GM23338 (cell line): ENCODE measurements at regions not wholly inside any gene's neighbourhood (a gene's known extent, or its start where the extent isn't known, plus 50 kb on each side); places are given as distances from the start of the nearest gene placed in this dataset.

Experiments
- ATAC-seq: fragments of 200-7000 bp; cut with Tn5 transposase; 3 replicates; pipeline ENCODE4 v1.9.1; 2020
- DNase-seq: peaks from one replicate; pipeline ENCODE4 v3.0.0-alpha.2; 2015; ENCODE audit warnings: low spot score
- H2AFZ ChIP-seq: fragments of 200-600 bp; sonication (generic); 2 replicates; pipeline ENCODE4 v1.8.0; 2016; ENCODE audit warnings: antibody characterized with exemption, mild to moderate bottlenecking, moderate library complexity
- H3F3A ChIP-seq: fragments of 200-600 bp; sonication (generic); replicated peaks from 2 replicates; pipeline ENCODE4 v1.8.0; 2017; ENCODE audit warnings: antibody characterized with exemption, mixed run types, low read depth
- H3K27ac ChIP-seq: fragments of 200-600 bp; sonication (generic); 2 replicates; pipeline ENCODE4 v1.6.1; 2016; ENCODE audit warnings: low read depth
- H3K27me3 ChIP-seq: fragments of 200-600 bp; sonication (generic); 2 replicates; pipeline ENCODE4 v1.8.0; 2016; ENCODE audit warnings: mild to moderate bottlenecking, mixed run types, moderate library complexity; ENCODE audit not compliant: insufficient read depth
- H3K36me3 ChIP-seq: fragments of 200-600 bp; sonication (generic); 2 replicates; pipeline ENCODE4 v1.8.0; 2016; ENCODE audit warnings: mild to moderate bottlenecking; ENCODE audit not compliant: insufficient read depth
- H3K4me1 ChIP-seq: fragments of 200-600 bp; sonication (generic); 2 replicates; pipeline ENCODE4 v1.8.0; 2016; ENCODE audit warnings: mild to moderate bottlenecking, moderate library complexity; ENCODE audit not compliant: insufficient read depth
- H3K4me2 ChIP-seq: fragments of 200-600 bp; sonication (generic); 2 replicates; pipeline ENCODE4 v1.7.1; 2017; ENCODE audit warnings: mixed run types
- H3K4me3 ChIP-seq: fragments of 200-600 bp; sonication (generic); 2 replicates; pipeline ENCODE4 v1.6.1; 2016; ENCODE audit warnings: mixed run types
- H3K79me2 ChIP-seq: fragments of 200-600 bp; sonication (generic); replicated peaks from 2 replicates; pipeline ENCODE4 v1.8.0; 2017; ENCODE audit warnings: mild to moderate bottlenecking; ENCODE audit not compliant: insufficient read depth
- H3K9me2 ChIP-seq: fragments of 200-600 bp; sonication (generic); 2 replicates; pipeline ENCODE4 v1.8.0; 2017; ENCODE audit not compliant: insufficient read depth
- H4K20me1 ChIP-seq: fragments of 200-600 bp; sonication (generic); replicated peaks from 2 replicates; pipeline ENCODE4 v1.8.0; 2017; ENCODE audit warnings: mild to moderate bottlenecking; ENCODE audit not compliant: insufficient read depth
- H3K27ac Mint-ChIP-seq: 2 replicates; pipeline ENCODE4 v1.8.0; 2020; ENCODE audit warnings: inconsistent platforms, mild to moderate bottlenecking, moderate library complexity, mixed read lengths
- H3K27me3 Mint-ChIP-seq: 3 replicates; pipeline ENCODE4 v1.8.0; 2022; ENCODE audit warnings: low read depth, mild to moderate bottlenecking, moderate library complexity, mixed read lengths, inconsistent platforms; ENCODE audit not compliant: insufficient read depth, poor library complexity
- H3K36me3 Mint-ChIP-seq: 3 replicates; pipeline ENCODE4 v1.8.0; 2021; ENCODE audit warnings: low read depth, mild to moderate bottlenecking, inconsistent platforms, moderate library complexity, mixed read lengths
- H3K4me1 Mint-ChIP-seq: 3 replicates; pipeline ENCODE4 v1.8.0; 2020; ENCODE audit warnings: mild to moderate bottlenecking, inconsistent platforms, mixed read lengths
- H3K4me3 Mint-ChIP-seq: 3 replicates; pipeline ENCODE4 v1.8.0; 2021; ENCODE audit warnings: moderate library complexity, mild to moderate bottlenecking, inconsistent platforms, mixed read lengths
- H3K9me3 Mint-ChIP-seq: 3 replicates; pipeline ENCODE4 v1.8.0; 2020; ENCODE audit warnings: moderate library complexity, mild to moderate bottlenecking, inconsistent platforms, mixed read lengths
- CREB1 ChIP-seq: fragments of 250-450 bp; sonication (Bioruptor Pico); IDR thresholded peaks from 2 replicates; pipeline ENCODE4 v1.5.0; 2020; ENCODE audit warnings: low read depth, mild to moderate bottlenecking, moderate library complexity
- EZH2 ChIP-seq: fragments of 200-600 bp; sonication (generic); IDR thresholded peaks from one replicate; pipeline ENCODE4 v1.8.0; 2017; ENCODE audit warnings: antibody characterized with exemption, mild to moderate bottlenecking, low read depth; ENCODE audit not compliant: unreplicated experiment
- EZH2phosphoT487 ChIP-seq: fragments of 200-600 bp; sonication (generic); IDR thresholded peaks from one replicate; pipeline ENCODE4 v1.8.1; 2018; ENCODE audit warnings: antibody characterized with exemption; ENCODE audit not compliant: unreplicated experiment
- JUNB ChIP-seq: IDR thresholded peaks from one replicate; pipeline ENCODE4 v1.6.1; 2016; ENCODE audit warnings: antibody characterized with exemption; ENCODE audit not compliant: unreplicated experiment
- NANOG ChIP-seq: IDR thresholded peaks from 2 replicates; pipeline ENCODE4 v1.6.1; 2016; ENCODE audit warnings: antibody characterized with exemption, borderline replicate concordance
- POLR2AphosphoS5 ChIP-seq: IDR thresholded peaks from 2 replicates; pipeline ENCODE4 v1.6.1; 2016; ENCODE audit warnings: antibody characterized with exemption, low read depth
- STAT1 ChIP-seq: IDR thresholded peaks from one replicate; pipeline ENCODE4 v1.6.1; 2016; ENCODE audit warnings: antibody characterized with exemption; ENCODE audit not compliant: unreplicated experiment
- ZNF114 ChIP-seq: fragments of 250-450 bp; sonication (Bioruptor Pico); IDR thresholded peaks from 2 replicates; pipeline ENCODE4 v1.5.0; 2020; ENCODE audit warnings: mild to moderate bottlenecking, moderate library complexity
- ZNF331 ChIP-seq: fragments of 250-450 bp; sonication (Bioruptor Pico); IDR thresholded peaks from 2 replicates; pipeline ENCODE4 v1.5.0; 2020; ENCODE audit warnings: low read depth, mild to moderate bottlenecking, moderate library complexity
- TF ChIP-seq, protein P1 (sequence below): IDR thresholded peaks from one replicate; pipeline ENCODE4 v1.6.1; 2018; ENCODE audit warnings: antibody characterized with exemption; ENCODE audit not compliant: unreplicated experiment
- TF ChIP-seq, protein P2 (sequence below): fragments of 250-450 bp; sonication (Bioruptor Pico); IDR thresholded peaks from 2 replicates; pipeline ENCODE4 v1.5.0; 2020; ENCODE audit warnings: mild to moderate bottlenecking, moderate library complexity
- TF ChIP-seq, protein P3 (sequence below), 2 experiments: fragments of 200-600 bp in 1 of 2; sonication (generic) in 1 of 2; conservative IDR thresholded peaks; 2 replicates each; pipeline versions ENCODE4 v1.5.1 to v1.6.1; 2016 to 2017; ENCODE audit warnings: antibody characterized with exemption in 2 of 2, low read depth in 2 of 2, mild to moderate bottlenecking in 2 of 2, moderate library complexity in 1 of 2
- TF ChIP-seq, protein P4 (sequence below): IDR thresholded peaks from 2 replicates; pipeline ENCODE4 v1.6.1; 2016; ENCODE audit warnings: antibody characterized with exemption

DNA sequence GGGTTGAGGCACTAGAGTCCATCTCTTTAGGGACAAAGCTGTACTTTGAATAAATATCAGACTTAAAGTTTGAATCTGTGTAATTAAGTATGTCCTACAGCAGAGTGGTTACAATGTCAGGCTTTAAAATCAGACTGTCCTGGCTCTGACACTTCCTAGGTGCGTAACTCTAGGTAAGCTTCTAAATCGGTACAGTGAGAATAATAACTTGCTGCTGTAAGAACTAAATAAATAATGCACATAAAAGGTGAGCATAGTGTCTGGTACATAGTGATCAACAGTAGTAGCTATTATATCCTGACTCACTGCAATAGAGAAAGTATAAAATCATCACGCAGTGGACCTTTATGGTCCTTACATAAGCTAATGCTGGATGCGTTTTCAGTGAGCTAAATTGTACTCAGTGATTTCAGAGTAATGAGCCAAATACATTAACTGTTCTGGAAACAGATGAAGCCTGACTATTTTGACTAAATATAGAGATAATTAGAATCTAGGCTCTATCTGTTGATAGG is 72.2 kb upstream of the PDK4 start:
- Histone ChIP-seq H3K9me2 (no peaks in the 10 kb centered on the region), H3K27me3 (no peaks in the 10 kb centered on the region), H3K27ac (no peak overlapping the region), H3K4me2 (no peak overlapping the region), H3K36me3 (no peaks in the 10 kb centered on the region), H2AFZ (no peak overlapping the region), H3K79me2 (no peaks in the 10 kb centered on the region), H3K4me3 (no peak overlapping the region), H4K20me1 (no peaks in the 10 kb centered on the region), H3F3A (no peaks in the 10 kb centered on the region), H3K4me1 (no peaks in the 10 kb centered on the region)
- no peaks in the 10 kb centered on the region; the same call in 2 of the 3 replicates for H3K4me1 Mint-ChIP-seq
- no peaks in the 10 kb centered on the region for H3K36me3 Mint-ChIP-seq
- H3K4me3 Mint-ChIP-seq: no peak overlapping the region
- peaks cover 1% of the 10 kb centered on the region for H3K27me3 Mint-ChIP-seq
- DNase-seq (no peak), ATAC-seq (no peak)
- H3K27ac Mint-ChIP-seq: no peak overlapping the region
- peaks cover under 1% of the 10 kb centered on the region; the same call in 1 of the 3 replicates for H3K9me3 Mint-ChIP-seq
- TF ChIP-seq STAT1: no peak
- no peak for TF ChIP-seq JUNB
- TF ChIP-seq, protein P1, sequence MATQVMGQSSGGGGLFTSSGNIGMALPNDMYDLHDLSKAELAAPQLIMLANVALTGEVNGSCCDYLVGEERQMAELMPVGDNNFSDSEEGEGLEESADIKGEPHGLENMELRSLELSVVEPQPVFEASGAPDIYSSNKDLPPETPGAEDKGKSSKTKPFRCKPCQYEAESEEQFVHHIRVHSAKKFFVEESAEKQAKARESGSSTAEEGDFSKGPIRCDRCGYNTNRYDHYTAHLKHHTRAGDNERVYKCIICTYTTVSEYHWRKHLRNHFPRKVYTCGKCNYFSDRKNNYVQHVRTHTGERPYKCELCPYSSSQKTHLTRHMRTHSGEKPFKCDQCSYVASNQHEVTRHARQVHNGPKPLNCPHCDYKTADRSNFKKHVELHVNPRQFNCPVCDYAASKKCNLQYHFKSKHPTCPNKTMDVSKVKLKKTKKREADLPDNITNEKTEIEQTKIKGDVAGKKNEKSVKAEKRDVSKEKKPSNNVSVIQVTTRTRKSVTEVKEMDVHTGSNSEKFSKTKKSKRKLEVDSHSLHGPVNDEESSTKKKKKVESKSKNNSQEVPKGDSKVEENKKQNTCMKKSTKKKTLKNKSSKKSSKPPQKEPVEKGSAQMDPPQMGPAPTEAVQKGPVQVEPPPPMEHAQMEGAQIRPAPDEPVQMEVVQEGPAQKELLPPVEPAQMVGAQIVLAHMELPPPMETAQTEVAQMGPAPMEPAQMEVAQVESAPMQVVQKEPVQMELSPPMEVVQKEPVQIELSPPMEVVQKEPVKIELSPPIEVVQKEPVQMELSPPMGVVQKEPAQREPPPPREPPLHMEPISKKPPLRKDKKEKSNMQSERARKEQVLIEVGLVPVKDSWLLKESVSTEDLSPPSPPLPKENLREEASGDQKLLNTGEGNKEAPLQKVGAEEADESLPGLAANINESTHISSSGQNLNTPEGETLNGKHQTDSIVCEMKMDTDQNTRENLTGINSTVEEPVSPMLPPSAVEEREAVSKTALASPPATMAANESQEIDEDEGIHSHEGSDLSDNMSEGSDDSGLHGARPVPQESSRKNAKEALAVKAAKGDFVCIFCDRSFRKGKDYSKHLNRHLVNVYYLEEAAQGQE: no peak
- no peak for TF ChIP-seq EZH2phosphoT487
- no peak for TF ChIP-seq ZNF114
- TF ChIP-seq, protein P2, sequence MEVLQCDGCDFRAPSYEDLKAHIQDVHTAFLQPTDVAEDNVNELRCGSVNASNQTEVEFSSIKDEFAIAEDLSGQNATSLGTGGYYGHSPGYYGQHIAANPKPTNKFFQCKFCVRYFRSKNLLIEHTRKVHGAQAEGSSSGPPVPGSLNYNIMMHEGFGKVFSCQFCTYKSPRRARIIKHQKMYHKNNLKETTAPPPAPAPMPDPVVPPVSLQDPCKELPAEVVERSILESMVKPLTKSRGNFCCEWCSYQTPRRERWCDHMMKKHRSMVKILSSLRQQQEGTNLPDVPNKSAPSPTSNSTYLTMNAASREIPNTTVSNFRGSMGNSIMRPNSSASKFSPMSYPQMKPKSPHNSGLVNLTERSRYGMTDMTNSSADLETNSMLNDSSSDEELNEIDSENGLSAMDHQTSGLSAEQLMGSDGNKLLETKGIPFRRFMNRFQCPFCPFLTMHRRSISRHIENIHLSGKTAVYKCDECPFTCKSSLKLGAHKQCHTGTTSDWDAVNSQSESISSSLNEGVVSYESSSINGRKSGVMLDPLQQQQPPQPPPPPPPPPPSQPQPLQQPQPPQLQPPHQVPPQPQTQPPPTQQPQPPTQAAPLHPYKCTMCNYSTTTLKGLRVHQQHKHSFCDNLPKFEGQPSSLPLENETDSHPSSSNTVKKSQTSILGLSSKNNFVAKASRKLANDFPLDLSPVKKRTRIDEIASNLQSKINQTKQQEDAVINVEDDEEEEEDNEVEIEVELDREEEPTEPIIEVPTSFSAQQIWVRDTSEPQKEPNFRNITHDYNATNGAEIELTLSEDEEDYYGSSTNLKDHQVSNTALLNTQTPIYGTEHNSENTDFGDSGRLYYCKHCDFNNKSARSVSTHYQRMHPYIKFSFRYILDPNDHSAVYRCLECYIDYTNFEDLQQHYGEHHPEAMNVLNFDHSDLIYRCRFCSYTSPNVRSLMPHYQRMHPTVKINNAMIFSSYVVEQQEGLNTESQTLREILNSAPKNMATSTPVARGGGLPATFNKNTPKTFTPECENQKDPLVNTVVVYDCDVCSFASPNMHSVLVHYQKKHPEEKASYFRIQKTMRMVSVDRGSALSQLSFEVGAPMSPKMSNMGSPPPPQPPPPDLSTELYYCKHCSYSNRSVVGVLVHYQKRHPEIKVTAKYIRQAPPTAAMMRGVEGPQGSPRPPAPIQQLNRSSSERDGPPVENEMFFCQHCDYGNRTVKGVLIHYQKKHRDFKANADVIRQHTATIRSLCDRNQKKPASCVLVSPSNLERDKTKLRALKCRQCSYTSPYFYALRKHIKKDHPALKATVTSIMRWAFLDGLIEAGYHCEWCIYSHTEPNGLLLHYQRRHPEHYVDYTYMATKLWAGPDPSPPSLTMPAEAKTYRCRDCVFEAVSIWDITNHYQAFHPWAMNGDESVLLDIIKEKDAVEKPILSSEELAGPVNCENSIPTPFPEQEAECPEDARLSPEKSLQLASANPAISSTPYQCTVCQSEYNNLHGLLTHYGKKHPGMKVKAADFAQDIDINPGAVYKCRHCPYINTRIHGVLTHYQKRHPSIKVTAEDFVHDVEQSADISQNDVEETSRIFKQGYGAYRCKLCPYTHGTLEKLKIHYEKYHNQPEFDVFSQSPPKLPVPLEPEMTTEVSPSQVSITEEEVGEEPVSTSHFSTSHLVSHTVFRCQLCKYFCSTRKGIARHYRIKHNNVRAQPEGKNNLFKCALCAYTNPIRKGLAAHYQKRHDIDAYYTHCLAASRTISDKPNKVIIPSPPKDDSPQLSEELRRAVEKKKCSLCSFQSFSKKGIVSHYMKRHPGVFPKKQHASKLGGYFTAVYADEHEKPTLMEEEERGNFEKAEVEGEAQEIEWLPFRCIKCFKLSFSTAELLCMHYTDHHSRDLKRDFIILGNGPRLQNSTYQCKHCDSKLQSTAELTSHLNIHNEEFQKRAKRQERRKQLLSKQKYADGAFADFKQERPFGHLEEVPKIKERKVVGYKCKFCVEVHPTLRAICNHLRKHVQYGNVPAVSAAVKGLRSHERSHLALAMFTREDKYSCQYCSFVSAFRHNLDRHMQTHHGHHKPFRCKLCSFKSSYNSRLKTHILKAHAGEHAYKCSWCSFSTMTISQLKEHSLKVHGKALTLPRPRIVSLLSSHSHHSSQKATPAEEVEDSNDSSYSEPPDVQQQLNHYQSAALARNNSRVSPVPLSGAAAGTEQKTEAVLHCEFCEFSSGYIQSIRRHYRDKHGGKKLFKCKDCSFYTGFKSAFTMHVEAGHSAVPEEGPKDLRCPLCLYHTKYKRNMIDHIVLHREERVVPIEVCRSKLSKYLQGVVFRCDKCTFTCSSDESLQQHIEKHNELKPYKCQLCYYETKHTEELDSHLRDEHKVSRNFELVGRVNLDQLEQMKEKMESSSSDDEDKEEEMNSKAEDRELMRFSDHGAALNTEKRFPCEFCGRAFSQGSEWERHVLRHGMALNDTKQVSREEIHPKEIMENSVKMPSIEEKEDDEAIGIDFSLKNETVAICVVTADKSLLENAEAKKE (CRISPR knock-in tag): no peak
- no peak for TF ChIP-seq POLR2AphosphoS5
- no peak for TF ChIP-seq NANOG
- TF ChIP-seq, protein P3, sequence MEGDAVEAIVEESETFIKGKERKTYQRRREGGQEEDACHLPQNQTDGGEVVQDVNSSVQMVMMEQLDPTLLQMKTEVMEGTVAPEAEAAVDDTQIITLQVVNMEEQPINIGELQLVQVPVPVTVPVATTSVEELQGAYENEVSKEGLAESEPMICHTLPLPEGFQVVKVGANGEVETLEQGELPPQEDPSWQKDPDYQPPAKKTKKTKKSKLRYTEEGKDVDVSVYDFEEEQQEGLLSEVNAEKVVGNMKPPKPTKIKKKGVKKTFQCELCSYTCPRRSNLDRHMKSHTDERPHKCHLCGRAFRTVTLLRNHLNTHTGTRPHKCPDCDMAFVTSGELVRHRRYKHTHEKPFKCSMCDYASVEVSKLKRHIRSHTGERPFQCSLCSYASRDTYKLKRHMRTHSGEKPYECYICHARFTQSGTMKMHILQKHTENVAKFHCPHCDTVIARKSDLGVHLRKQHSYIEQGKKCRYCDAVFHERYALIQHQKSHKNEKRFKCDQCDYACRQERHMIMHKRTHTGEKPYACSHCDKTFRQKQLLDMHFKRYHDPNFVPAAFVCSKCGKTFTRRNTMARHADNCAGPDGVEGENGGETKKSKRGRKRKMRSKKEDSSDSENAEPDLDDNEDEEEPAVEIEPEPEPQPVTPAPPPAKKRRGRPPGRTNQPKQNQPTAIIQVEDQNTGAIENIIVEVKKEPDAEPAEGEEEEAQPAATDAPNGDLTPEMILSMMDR (conservative IDR thresholded peaks at IDR 0.05; ENCODE audit: low read depth in 2 of 2): no peak
- TF ChIP-seq, protein P4, sequence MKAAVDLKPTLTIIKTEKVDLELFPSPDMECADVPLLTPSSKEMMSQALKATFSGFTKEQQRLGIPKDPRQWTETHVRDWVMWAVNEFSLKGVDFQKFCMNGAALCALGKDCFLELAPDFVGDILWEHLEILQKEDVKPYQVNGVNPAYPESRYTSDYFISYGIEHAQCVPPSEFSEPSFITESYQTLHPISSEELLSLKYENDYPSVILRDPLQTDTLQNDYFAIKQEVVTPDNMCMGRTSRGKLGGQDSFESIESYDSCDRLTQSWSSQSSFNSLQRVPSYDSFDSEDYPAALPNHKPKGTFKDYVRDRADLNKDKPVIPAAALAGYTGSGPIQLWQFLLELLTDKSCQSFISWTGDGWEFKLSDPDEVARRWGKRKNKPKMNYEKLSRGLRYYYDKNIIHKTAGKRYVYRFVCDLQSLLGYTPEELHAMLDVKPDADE: no peak
- no peak for TF ChIP-seq CREB1 (CRISPR knock-in tag)
- no peak for TF ChIP-seq EZH2
- TF ChIP-seq ZNF331 (CRISPR knock-in tag): no peak
